Progenitor cell of endocrine pancreas (in vitro differentiated cells): ENCODE measurements at regions not wholly inside any gene's neighbourhood (a gene's known extent, or its start where the extent isn't known, plus 50 kb on each side); places are given as distances from the start of the nearest gene placed in this dataset.

Experiments used
- DNase-seq: peaks from one replicate; pipeline ENCODE4 v3.0.0; 2021; ENCODE audit warnings: low spot score; ENCODE audit not compliant: unreplicated experiment
- H3K27ac Mint-ChIP-seq: 2 replicates; pipeline ENCODE4 v1.8.0; 2021; ENCODE audit warnings: mild to moderate bottlenecking, moderate library complexity, mixed read lengths
- H3K27me3 Mint-ChIP-seq: 2 replicates; pipeline ENCODE4 v1.8.0; 2021; ENCODE audit warnings: mixed read lengths
- H3K36me3 Mint-ChIP-seq: 2 replicates; pipeline ENCODE4 v1.8.0; 2022; ENCODE audit warnings: mixed read lengths; ENCODE audit not compliant: insufficient read depth
- H3K4me1 Mint-ChIP-seq: 2 replicates; pipeline ENCODE4 v1.8.0; 2021; ENCODE audit warnings: low read depth, mixed read lengths
- H3K4me3 Mint-ChIP-seq: 2 replicates; pipeline ENCODE4 v1.8.0; 2021; ENCODE audit warnings: low read depth, mild to moderate bottlenecking, moderate library complexity, mixed read lengths
- H3K9me3 Mint-ChIP-seq: 2 replicates; pipeline ENCODE4 v1.8.0; 2021; ENCODE audit warnings: low read depth, mixed read lengths
- TF ChIP-seq, protein P1 (sequence below): fragments of 200-600 bp; sonication (generic); IDR thresholded peaks from one replicate; pipeline ENCODE4 v1.5.0; 2021; ENCODE audit warnings: antibody characterized with exemption, mild to moderate bottlenecking; ENCODE audit not compliant: unreplicated experiment

DNA sequence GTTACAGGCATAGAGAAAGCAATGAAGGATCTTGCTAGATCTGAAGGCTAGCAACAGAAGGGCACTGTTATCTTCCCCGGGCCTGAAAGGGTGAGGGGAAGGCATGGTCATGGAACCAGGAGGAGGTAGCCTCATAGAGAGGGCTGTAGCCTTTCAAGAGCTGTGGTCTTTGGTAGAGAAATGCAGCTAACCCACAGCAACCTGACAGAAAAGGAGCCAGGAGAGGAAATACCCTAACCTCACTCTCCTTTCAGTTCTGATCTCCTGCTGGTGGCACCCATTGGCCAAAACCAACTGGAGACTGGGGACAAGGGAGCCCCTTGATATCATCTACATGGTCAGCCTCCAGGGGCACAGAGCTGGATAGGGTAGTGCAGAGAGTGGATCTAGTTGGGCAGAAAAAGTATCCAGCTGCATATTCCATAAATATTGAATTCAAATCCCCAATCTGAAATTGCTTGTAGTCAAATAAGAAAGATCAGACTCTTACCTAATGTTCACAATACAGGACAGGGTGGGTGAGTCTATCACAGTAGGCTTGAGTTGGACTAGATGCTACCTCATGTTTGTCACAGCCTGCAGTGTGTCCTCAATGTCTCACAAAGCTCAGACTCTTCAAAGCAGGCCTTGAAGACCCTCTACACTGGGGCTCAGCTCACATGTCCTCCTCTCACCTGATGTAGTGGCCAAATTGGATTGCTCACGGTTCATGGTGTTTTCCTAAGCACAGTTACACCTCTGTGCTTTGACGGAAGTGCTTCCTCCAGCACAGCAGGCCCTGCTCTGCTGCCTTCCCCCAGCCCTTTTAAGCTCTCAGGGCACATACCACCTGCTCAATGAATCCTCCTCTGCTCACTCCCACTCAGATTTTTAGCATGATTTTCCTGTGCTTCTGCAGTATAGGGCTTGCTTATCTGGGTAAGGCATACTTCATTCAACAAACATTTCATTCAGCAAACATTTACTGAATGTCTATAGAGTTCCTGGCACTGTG, 74.1 kb upstream of the JUN start:
- Mint-ChIP-seq H3K9me3 (no peaks in the 10 kb centered on the region), H3K27me3 (peaks cover 17% of the 10 kb centered on the region), H3K36me3 (no peaks in the 10 kb centered on the region), H3K4me1 (peaks cover 27% of the 10 kb centered on the region), H3K4me3 (no peak overlapping the region), H3K27ac (peak overlapping the region; percentile 37)
- DNase-seq, result no peak
- TF ChIP-seq, protein P1, sequence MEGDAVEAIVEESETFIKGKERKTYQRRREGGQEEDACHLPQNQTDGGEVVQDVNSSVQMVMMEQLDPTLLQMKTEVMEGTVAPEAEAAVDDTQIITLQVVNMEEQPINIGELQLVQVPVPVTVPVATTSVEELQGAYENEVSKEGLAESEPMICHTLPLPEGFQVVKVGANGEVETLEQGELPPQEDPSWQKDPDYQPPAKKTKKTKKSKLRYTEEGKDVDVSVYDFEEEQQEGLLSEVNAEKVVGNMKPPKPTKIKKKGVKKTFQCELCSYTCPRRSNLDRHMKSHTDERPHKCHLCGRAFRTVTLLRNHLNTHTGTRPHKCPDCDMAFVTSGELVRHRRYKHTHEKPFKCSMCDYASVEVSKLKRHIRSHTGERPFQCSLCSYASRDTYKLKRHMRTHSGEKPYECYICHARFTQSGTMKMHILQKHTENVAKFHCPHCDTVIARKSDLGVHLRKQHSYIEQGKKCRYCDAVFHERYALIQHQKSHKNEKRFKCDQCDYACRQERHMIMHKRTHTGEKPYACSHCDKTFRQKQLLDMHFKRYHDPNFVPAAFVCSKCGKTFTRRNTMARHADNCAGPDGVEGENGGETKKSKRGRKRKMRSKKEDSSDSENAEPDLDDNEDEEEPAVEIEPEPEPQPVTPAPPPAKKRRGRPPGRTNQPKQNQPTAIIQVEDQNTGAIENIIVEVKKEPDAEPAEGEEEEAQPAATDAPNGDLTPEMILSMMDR, result no peak

DNA sequence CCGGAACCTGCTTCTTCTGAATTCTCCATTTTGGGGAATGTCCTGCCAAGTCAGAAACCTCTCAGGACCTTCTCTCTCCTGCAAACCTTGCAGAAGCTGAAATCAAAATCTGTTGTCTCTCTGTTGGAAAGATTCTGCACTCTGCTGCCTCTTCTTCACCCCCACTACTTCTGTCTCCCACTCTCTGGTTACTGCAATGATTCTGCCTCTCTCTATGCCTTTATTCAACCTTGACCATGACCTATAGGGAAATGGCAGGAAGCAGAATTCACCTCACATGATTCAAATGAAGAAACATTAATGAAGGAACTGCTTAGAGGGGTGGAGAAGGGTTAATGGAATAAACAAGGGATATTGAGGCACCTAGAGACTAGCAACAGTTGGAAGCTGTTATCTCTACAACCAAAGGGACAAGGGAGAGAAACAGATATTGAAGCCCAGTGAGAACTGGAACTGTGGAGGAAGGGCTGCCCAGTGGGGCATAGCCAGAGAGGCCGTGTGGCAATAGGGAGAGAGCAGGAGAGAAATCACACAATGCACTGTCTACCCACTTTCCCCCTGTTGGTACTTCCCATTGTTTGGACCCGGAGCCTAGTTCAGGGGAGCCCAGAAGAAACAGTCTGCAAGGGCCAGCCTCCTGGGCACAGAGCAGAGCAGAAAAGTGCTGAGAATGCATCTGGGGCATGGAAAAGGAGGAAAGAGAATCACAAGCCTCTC, 76.1 kb upstream of the JUN start:
- TF ChIP-seq, protein P1, result no peak
- DNase-seq, result no peak
- Mint-ChIP-seq H3K27ac (no peak overlapping the region), H3K9me3 (no peaks in the 10 kb centered on the region), H3K4me3 (no peak overlapping the region), H3K4me1 (peaks cover 24% of the 10 kb centered on the region), H3K36me3 (no peaks in the 10 kb centered on the region), H3K27me3 (peaks cover 17% of the 10 kb centered on the region)

DNA sequence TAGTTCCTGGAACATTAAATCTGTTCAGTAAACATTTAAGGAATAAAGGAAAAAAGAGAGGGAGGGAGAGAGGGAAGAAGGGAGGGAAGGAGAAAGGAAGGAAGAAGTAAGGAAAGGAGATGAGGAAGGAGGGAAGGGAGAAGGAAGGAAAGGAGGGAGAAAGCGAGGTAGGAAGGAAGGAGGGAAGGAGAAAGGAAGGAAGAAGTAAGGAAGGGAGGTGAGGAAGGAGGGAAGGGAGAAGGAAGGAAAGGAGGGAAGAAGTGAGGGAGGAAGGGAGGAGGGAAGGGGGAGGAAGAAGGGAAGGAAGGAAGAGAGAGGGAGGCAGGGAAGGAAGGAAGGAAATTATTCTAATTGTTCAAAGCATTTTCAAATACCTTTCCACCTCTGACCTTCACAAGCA, 77.2 kb upstream of the JUN start:
- H3K36me3 Mint-ChIP-seq, result no peaks in the 10 kb centered on the region
- no peak overlapping the region for H3K4me3 Mint-ChIP-seq
- H3K27ac Mint-ChIP-seq, result no peak overlapping the region
- DNase-seq, result no peak
- H3K27me3 Mint-ChIP-seq, result peaks cover 17% of the 10 kb centered on the region
- H3K9me3 Mint-ChIP-seq, result no peaks in the 10 kb centered on the region
- TF ChIP-seq, protein P1, result no peak
- H3K4me1 Mint-ChIP-seq, result peaks cover 21% of the 10 kb centered on the region

DNA sequence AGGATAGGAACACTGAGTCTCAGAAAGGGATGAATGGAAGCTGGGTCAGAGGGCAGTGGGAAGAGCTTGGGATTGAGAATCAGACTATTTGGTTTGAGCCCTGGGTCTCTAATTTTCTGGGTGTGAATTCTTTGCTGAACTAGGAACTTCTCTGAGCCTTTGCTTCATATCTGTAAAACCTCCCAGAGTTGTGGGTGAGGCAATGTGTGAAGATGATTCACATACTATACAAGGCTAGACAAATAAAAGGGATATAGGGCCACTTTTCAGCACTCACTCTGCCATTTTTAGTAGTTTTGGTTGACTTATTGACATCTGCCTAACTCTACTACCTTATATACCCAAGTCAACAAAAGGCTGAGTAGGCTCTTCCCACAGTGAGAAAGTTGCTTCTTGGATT, 77.7 kb upstream of the JUN start:
- TF ChIP-seq, protein P1, result no peak
- no peak overlapping the region for H3K4me3 Mint-ChIP-seq
- no peaks in the 10 kb centered on the region for H3K9me3 Mint-ChIP-seq
- H3K27ac Mint-ChIP-seq, result no peak overlapping the region
- DNase-seq, result no peak
- peaks cover 17% of the 10 kb centered on the region for H3K27me3 Mint-ChIP-seq
- H3K4me1 Mint-ChIP-seq, result peaks cover 21% of the 10 kb centered on the region
- no peaks in the 10 kb centered on the region for H3K36me3 Mint-ChIP-seq

DNA sequence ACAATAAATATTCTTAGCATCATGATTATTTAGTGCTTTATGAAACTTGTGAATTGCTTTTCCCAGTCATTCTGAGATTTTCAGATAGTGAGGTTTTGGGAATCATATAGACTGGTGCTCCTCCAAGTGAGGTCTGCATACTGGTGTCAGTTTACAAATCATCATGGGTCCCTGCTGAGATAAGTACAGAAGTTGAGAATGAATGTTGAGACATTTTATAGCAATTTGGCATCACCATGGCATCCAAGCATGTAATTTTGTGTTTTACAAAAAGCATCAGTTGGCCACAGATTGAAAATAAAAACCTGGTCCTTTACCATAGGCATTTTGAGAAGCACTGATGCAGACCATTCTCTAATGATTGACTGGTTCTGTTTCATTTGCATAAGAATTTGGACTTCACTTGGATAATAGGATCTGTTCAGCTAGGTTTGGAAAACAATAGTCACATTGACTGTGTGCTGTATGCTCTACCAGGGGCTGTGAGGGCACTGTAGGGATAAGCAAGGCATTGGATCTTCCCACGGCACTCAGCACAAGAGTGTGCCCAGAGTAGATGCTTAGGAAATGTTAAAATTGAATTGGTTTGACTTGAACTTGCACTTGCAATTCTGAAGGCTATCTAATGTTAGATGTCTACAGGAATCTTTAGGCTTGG, 79.0 kb upstream of the JUN start:
- Mint-ChIP-seq H3K27ac (no peak overlapping the region), H3K4me3 (no peak overlapping the region), H3K4me1 (peaks cover 21% of the 10 kb centered on the region), H3K36me3 (no peaks in the 10 kb centered on the region), H3K9me3 (no peaks in the 10 kb centered on the region), H3K27me3 (peaks cover 17% of the 10 kb centered on the region)
- TF ChIP-seq, protein P1, result no peak
- DNase-seq, result no peak
